Activated T-helper 1 cell treated with anti-CD3 and anti-CD28 coated beads, Interleukin-2, amount 50 U/mL, for 16 hours (primary cell): ENCODE measurements at regions not wholly inside any gene's neighbourhood (a gene's known extent, or its start where the extent isn't known, plus 50 kb on each side); places are given as distances from the start of the nearest gene placed in this dataset.
"Not testable (repeated sequence)": the region's sequence is repeated elsewhere in the genome, so short reads cannot be mapped to it uniquely, and the experiment has no call there.

Experiments used
- DNase-seq, 2 donors: peaks; one replicate each; pipeline ENCODE4 v3.0.0-alpha.2; 2020; ENCODE audit warnings: low read depth in 1 of 2, low spot score in 1 of 2

DNA sequence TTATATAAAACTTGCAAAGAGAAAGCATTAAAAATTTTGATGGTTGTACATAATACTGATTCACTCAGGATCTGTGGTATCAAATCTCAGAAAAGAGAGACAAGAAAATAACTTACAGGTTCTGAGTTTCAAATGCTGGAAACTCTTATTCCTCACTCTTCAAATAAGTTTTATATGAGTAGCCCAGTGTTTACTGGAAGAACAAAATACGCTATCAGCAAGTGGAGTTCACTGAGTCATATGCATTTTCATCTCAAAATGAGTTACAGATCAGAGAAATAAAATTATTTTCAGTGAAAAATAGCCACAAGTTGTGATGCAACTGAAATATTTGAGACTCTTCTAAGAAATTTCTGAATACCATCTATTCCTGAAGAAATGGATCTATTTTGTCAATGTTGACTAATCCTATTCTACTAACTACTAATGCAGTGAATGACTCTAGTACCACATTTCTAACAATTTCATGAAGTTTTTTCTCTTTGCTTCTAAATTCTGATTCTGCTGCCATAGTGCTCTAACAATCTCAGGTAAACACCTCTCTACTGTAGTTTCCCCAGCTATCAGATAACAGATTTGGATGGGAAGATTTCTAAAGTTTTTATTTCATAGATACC is 391.7 kb downstream of the ZEB2 start:
- DNase-seq, result no peak

DNA sequence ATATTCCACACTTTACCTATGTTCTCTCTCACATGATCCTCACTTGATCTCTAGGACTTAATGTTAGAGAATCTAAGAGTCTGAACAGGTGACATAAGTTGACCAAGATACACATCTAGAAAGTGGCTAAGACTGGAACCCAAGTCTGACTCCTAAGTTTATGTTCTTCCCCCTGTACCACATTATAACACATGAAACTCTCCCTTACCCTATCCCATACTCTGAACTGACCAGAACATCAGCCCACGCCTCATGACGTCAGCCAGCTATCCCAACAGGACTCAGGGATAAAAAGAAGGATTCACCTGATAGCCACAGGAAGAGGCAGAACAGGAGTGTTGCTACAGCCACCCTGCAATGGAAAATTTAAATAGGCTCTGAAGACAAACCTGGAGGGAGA is 392.2 kb downstream of the ZEB2 start:
- no peak for DNase-seq

DNA sequence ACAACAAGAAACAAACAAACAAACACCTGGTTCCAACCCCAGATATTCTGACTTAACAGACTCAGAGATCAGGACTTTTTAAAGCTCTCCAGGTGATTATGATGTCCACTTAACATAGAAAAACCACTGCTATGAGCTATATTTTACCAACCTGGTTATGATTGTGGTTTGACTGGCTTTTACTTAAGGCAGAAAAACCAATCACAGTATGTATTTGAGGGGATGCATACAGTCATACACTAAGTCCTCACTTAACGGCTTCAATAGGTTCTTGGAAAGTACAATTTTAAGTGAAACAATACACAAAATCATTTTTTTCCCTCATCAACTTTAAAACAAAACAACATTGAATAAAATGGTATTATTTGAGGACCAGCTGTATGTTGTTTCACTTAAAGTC is 393.6 kb downstream of the ZEB2 start:
- DNase-seq, result no peak

DNA sequence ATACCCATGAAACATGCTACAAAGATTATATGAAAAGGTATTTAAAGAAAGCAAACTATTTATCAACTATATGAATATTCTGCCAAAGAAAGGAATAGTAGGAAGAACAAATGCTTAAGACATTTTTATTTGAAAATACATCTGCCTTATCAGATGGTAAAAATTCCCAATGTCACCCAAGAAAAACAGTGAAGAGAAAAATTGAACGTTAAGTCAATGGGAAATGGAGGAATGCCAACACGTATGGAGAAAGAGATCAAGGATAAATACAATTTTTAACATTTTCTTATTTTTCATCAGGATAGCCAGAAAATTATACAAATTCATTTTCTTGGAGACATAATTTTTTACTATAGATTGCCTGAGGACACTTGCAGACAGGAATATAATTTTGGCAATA is 394.2 kb downstream of the ZEB2 start:
- no peak for DNase-seq

DNA sequence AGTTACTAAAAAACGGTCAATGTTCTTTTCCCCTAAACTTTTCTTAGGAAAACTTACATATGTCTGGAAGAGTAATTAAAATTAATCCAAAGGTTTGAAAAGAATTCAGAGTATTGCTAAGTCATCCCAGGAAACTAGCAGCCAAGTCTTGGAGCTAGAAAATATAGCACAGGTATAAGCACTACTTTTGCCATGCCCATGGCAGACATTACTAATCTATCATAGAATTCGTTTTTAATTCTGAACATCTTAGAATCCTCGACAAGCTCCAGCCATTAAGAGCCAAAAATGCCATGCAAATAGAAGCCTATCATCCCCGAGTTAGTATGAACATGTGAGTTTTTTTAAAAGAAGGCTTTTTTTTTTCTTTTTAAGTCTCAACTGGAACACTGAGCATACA is 395.0 kb downstream of the ZEB2 start:
- no peak for DNase-seq

DNA sequence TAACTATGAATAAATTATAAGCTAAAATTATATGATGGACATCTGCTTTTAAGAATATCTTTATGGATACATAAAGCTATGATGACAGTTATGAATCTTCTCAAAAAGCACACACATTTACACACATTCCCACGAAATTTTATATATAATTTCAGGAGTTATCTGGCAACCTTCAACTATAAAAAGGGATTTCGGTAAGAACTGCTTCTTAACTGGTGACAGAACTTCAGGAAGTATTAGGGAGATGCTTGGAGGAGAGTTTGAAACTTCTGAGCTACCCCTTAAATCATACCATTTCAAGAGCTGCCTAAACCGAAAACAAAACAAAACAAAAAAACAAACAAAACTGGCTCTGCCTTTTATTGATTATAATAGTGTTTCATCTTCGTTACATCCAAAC is 399.4 kb downstream of the ZEB2 start:
- no peak for DNase-seq

DNA sequence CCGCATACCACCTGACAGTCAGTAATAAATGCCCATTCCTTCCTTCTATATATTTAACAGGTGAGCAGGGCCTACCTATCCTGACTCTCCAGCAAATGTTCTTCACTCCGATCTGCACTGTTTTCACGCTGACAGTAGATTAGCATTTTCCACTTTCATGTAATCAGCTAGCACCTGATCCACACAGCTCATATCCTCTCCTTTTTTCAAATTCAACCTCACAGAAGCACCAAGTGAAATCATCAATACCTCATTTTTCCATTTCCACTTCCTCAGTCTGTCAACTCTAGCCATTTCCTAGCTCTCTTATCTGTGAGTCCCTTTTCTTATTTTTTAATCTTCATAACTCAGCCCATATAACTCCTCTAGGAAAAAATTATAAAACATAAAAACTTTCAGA is 402.8 kb downstream of the ZEB2 start:
- DNase-seq, result no peak

DNA sequence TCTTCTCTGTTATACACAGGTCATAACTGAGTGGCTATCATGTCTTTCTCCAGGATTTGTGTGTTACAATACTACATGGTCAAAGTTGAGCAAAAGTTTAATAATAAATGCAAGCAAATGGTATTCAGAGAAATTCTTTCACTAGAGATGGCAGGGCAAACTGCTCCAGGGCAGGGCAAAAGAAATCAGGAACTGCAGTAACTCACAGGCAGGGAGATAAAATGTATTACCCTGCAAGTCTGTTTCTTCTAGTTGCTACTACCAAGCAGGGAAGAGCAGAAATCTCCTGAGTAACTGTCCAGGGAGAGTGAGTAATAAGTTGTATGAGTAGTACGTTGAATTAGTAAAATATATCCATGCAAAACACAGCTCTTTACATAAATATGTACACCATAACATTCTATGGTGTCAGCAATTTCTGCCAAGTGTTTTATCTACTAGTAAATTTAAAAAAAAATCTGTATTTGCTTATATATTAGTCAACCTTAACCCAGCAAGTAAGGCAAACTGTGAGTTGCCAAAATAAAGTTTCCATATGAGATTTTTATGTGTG is 404.1 kb downstream of the ZEB2 start:
- DNase-seq, result no peak

DNA sequence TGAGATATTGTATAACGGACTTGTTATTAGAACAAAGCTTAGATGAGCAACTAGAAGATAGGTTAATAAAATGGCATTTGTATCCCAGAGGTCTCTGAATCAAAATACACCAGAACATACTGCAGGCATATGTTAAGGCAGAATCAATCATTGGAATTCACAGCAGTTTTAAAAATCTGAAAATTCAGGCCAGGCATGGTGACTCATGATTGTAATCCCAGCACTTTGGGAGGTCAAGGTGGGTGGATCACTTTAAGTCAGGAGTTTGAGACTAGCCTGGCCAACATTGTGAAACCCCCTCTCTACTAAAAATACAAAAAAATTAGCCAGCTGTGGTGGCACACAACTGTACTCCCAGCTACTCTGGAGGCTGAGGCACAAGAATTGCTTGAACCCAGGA is 405.2 kb downstream of the ZEB2 start:
- no peak for DNase-seq

DNA sequence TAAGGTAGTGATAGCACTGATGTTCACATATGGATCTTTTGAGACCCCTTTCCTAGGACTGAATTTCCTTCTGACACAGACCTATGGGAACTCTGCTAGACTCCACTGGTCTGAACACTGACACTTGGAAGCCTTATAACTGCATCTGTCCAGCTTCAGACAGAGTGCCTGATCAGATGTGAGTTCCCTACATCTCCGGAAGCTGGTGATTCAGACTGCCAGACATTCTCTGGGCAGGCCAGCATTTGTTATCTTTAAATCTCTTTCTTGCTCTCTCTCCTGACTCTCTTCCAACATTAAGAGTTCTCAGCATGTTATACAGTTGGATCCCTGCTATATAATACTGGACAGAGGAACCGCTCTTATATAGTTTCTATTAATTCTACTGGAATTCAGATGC is 408.5 kb downstream of the ZEB2 start:
- no peak for DNase-seq

DNA sequence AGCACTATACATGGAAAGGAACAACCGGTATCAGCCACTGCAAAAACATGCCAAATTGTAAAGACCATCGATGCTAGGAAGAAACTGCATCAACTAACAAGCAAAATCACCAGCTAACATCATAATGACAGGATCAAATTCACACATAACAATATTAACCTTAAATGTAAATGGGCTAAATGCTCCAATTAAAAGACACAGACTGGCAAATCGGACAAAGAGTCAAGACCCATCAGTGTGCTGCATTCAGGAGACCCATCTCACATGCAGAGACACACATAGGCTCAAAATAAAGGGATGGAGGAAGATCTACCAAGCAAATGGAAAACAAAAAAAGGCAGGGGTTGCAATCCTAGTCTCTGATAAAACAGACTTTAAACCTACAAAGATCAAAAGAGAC is 413.8 kb downstream of the ZEB2 start:
- not testable (repeated sequence) for DNase-seq

DNA sequence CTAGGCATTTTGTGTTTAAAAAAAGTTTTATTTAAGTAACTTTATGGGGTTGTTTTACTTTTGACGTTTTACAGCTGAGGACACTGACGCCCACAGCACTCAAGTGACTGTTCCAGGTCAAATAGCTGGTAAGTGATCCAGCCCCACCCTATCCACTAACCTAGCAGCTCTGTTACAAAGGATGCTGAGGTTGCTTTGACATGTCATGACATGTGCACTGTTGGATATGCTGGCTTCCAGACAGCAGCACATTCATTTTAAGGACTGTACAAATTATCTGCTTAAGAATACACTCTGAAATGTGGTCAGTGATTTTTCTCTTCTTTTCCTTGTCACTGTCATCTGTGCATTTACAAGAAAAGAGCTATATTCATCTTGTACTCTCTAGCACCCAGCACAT is 417.5 kb downstream of the ZEB2 start:
- no peak for DNase-seq

DNA sequence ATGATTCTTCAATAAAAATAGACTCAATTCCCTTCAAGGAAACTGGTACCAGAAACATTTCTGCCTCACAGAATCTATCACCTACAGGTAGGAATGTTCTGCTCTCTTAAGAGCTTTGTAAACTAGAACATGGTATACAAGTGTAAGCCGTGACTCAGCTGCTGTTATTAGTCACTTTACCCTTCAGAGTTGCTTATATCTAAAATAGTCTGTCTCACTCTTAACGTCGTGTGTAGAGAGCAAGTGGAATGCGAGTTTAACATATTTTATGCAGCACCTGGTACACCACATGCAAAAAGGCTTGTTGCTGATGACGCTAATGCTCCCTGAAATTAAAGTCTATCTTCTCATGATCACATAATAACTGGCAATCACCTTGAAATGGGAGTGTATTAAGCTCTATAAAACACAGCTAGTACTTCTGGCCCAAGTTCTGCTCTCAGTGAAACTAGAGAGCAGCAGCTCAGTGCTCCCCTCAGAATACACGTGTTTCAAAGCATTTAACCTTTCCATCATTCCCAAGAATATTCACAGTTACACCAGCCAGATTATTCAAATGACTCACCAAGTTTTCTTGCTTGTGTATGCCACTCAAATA is 420.0 kb downstream of the ZEB2 start:
- no peak for DNase-seq

DNA sequence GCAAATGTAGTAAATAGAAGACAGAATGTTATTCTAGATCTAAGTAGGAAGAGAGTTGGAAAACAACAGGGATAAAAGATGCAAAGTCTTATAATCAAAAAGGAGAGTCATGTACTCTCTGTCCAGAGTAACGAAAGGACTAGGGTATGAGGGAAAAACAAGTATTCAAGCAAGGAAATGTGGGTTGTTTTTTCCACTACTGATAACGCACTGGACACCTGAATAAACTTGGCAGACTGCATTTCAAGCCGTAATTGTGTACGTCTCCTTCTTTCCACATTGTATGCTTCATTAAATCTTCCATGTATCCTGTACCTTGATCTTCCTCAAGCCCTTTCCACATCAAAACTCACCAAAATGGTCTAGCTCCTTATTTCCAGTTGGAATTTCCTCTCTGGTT is 420.6 kb downstream of the ZEB2 start:
- DNase-seq, result no peak

DNA sequence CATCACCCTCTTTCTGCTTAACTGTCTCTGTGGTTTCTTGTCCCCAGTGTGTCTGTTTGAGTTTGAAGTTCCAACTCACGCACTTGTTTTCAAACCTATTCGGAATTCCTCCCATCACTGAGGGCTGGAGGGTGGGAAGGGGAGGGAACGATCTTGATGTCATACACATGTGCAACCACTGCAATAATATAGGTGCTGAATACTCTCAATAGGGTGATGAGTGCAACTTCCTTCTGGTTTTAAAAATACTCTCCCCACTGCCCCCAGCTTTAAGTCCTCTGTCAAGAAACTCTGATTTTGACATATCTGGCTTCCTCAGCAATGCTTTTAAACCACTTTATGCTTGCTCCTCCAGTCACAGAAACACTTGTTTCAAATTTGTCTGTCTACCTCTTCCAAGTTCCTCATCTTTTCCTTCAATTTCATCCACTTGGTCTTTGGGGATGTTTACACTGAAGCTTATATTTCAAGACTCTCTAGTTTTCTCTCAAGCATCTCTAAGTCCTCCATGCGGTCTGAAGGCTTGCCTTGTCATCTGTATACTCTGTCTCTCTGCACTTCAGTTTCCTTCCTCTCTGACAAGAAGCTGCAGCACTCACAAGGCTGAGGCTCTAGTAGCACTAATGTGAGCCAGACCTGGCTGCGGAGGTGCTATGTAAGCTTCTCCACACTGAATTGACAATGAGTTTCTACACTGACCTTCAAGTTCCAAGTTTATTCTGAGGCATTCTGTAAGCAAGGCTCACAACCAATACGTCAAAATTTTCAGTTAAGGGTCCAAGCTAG is 422.3 kb downstream of the ZEB2 start:
- no peak for DNase-seq

DNA sequence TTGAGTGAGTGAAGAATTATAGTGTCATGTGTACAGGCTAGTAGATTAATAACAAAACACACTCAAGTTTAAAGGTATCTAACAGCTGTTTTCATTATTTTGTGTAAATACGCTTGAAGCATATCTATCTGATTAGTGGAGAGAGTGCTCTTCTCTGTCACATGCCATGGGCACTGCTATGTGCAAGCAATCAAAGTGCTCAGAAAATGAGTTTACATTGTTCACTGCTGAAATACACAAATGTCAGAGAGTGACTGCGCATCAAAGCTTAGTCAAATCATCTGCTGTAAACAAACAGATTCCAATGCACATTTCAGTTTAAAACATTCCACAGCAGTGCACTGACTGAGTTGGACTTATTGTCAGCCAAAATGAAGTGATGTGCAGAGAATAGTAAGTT is 423.4 kb downstream of the ZEB2 start:
- DNase-seq, result no peak

DNA sequence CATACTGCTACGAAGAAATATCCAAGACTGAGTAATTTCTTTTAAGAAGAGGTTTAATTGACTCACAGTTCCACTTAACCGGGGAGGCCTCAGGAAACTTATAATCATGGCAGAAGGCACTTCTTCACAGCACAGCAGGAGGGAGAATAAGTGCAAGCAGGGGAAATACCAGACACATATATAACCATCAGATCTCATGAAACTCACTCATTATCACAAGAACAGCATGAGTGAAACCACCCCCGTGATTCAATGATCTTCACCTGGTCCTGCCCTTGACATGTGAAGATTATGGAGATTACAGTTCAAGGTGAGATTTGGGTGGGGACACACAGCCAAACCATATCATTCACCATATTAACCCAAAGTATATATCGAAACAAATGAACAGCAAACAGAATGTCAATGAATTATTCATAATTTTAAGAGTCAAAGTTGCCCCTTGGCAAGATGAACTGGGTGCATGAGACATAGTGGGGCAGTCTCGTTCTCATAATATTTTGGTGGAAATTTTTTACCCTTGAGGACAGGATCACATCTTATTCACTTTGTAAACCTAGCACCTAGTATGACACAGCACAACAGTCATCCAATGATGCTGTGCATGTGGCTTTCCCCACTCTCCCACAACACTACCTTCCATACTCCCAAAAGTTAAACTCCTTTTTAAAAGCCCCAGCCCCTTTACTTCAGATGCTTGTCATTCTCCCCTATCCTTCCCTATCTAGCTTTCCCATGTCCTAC is 425.3 kb downstream of the ZEB2 start:
- no peak for DNase-seq

DNA sequence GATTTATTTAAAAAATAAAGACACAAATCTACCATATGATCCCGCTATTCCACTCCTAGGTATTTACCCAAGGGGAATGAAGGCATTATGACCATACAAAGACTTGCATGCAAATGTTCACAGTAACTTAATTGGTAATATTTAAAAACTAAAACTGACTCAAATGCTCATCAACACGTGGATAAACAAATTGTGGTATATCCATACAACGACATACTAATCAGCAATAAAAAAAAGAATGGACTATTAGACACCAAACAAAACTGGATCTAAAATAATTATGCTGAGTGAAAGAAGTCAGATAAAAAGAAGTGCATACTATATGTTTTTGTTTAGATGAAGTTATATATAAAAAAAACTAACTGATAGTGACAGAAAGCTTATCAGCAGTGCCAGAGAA is 428.3 kb downstream of the ZEB2 start:
- DNase-seq, result no peak

DNA sequence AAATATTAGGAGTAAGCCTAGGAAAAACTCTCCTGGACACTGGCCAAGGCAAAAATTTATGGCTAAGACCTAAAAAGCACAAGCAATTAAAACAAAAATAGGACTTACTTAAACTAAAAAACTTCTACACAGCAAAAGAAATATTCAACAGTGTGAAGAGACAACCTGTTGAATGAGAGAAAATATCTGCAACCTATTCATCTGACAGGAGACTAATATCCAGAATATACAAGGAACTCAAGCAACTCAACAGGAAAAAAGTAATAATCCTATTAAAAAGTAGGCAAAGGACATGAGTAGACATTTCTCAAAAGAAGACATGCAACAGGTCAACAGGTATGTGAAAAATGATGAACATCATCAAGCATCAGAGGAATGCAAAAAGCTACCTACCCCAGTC is 431.1 kb downstream of the ZEB2 start:
- DNase-seq, result no peak

DNA sequence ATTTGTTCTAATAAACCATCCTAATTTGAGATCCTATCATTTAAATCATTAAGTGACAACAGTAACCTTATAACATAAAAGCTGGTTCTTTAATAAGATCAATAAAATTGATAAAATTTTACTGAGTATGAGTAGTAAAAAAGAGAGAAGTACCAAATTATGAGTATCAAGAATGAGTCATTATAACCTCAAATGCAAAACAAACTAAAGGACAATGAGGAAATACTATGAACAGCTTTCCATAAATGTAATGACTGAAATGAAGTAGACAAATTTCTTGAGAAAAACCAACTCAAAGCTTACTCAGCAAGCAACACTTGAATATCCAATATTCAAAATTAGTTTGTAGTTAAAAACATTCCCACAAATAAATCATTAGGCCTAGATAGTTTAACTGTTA is 433.0 kb downstream of the ZEB2 start:
- no peak for DNase-seq

DNA sequence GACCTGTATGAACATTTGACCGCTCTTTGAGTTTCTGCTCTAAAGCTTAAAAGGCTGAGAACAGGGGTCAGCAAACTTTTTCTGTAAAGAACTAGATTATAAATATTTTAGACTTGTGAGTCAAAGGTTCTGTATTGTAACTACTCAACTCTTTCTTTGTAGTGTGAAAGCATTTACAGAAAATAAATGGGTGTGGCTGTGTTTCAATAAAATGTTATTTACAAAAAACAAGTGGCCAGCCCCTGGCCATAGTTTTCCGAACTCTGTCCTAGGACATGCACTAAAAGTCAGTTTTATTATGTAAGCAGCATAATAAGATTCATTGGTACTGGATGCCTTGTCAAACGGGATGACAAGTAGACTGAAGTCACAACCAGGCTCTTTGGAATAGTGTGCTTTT is 434.9 kb downstream of the ZEB2 start:
- DNase-seq, result no peak
